ENCODE measurements at regions not wholly inside any gene's neighbourhood (a gene's known extent, or its start where the extent isn't known, plus 50 kb on each side); places are given as distances from the start of the nearest gene placed in this dataset.

GRCh38 chr10:101303087-101303703 lies 50.8 kb upstream of the BTRC start:
- TF ChIP-seq EZH2 (IDR thresholded peaks at IDR 0.05; ENCODE audit: low read depth, unreplicated experiment) (no peak), CTCF (conservative IDR thresholded peaks at IDR 0.05; ENCODE audit: low read depth in 2 of 2) (no peak), NANOG (IDR thresholded peaks at IDR 0.05; ENCODE audit: borderline replicate concordance) (no peak), POLR2AphosphoS5 (IDR thresholded peaks at IDR 0.05; ENCODE audit: low read depth) (no peak), EZH2phosphoT487 (IDR thresholded peaks at IDR 0.05; ENCODE audit: unreplicated experiment) (no peak), CREB1 (CRISPR knock-in tag; IDR thresholded peaks at IDR 0.05; ENCODE audit: low read depth) (no peak), REST (IDR thresholded peaks at IDR 0.05; ENCODE audit: unreplicated experiment) (no peak), ZNF114 (CRISPR knock-in tag; IDR thresholded peaks at IDR 0.05) (no peak), JUNB (IDR thresholded peaks at IDR 0.05; ENCODE audit: unreplicated experiment) (no peak)
- TF ChIP-seq, protein P1, sequence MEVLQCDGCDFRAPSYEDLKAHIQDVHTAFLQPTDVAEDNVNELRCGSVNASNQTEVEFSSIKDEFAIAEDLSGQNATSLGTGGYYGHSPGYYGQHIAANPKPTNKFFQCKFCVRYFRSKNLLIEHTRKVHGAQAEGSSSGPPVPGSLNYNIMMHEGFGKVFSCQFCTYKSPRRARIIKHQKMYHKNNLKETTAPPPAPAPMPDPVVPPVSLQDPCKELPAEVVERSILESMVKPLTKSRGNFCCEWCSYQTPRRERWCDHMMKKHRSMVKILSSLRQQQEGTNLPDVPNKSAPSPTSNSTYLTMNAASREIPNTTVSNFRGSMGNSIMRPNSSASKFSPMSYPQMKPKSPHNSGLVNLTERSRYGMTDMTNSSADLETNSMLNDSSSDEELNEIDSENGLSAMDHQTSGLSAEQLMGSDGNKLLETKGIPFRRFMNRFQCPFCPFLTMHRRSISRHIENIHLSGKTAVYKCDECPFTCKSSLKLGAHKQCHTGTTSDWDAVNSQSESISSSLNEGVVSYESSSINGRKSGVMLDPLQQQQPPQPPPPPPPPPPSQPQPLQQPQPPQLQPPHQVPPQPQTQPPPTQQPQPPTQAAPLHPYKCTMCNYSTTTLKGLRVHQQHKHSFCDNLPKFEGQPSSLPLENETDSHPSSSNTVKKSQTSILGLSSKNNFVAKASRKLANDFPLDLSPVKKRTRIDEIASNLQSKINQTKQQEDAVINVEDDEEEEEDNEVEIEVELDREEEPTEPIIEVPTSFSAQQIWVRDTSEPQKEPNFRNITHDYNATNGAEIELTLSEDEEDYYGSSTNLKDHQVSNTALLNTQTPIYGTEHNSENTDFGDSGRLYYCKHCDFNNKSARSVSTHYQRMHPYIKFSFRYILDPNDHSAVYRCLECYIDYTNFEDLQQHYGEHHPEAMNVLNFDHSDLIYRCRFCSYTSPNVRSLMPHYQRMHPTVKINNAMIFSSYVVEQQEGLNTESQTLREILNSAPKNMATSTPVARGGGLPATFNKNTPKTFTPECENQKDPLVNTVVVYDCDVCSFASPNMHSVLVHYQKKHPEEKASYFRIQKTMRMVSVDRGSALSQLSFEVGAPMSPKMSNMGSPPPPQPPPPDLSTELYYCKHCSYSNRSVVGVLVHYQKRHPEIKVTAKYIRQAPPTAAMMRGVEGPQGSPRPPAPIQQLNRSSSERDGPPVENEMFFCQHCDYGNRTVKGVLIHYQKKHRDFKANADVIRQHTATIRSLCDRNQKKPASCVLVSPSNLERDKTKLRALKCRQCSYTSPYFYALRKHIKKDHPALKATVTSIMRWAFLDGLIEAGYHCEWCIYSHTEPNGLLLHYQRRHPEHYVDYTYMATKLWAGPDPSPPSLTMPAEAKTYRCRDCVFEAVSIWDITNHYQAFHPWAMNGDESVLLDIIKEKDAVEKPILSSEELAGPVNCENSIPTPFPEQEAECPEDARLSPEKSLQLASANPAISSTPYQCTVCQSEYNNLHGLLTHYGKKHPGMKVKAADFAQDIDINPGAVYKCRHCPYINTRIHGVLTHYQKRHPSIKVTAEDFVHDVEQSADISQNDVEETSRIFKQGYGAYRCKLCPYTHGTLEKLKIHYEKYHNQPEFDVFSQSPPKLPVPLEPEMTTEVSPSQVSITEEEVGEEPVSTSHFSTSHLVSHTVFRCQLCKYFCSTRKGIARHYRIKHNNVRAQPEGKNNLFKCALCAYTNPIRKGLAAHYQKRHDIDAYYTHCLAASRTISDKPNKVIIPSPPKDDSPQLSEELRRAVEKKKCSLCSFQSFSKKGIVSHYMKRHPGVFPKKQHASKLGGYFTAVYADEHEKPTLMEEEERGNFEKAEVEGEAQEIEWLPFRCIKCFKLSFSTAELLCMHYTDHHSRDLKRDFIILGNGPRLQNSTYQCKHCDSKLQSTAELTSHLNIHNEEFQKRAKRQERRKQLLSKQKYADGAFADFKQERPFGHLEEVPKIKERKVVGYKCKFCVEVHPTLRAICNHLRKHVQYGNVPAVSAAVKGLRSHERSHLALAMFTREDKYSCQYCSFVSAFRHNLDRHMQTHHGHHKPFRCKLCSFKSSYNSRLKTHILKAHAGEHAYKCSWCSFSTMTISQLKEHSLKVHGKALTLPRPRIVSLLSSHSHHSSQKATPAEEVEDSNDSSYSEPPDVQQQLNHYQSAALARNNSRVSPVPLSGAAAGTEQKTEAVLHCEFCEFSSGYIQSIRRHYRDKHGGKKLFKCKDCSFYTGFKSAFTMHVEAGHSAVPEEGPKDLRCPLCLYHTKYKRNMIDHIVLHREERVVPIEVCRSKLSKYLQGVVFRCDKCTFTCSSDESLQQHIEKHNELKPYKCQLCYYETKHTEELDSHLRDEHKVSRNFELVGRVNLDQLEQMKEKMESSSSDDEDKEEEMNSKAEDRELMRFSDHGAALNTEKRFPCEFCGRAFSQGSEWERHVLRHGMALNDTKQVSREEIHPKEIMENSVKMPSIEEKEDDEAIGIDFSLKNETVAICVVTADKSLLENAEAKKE (CRISPR knock-in tag; IDR thresholded peaks at IDR 0.05) = no peak

Data from GM23338 (cell line).